NCI-H345 (cell line): ENCODE measurements at regions not wholly inside any gene's neighbourhood (a gene's known extent, or its start where the extent isn't known, plus 50 kb on each side); places are given as distances from the start of the nearest gene placed in this dataset.
"Not testable (repeated sequence)": the region's sequence is repeated elsewhere in the genome, so short reads cannot be mapped to it uniquely, and the experiment has no call there.

Source experiments
- DNase-seq: peaks from one replicate; lab custom pipeline; 2025; lab: John Stamatoyannopoulos, UW

DNA sequence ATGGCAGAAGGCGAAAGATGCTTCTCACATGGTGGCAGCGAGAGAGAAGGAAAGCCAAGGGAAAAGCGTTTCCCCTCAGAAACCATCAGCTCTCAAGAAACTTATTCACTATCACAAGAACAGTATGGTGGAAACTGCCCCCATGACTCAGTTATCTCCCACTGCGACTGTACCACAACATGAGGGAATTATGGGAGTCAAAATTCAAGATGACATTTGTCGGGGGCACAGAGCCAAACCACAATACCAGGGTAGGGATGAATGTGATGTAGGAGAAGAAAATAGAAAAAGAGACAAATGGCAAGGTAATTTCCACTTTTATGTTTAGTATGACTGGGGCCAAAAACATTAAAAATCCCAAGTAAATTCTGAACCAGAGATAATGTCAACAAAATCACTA lies 216.8 kb downstream of the TRIM36 start:
- no peak for DNase-seq

GRCh38 chr5:114949756-114950155 lies 220.0 kb downstream of the TRIM36 start:
- DNase-seq, result no peak

DNA sequence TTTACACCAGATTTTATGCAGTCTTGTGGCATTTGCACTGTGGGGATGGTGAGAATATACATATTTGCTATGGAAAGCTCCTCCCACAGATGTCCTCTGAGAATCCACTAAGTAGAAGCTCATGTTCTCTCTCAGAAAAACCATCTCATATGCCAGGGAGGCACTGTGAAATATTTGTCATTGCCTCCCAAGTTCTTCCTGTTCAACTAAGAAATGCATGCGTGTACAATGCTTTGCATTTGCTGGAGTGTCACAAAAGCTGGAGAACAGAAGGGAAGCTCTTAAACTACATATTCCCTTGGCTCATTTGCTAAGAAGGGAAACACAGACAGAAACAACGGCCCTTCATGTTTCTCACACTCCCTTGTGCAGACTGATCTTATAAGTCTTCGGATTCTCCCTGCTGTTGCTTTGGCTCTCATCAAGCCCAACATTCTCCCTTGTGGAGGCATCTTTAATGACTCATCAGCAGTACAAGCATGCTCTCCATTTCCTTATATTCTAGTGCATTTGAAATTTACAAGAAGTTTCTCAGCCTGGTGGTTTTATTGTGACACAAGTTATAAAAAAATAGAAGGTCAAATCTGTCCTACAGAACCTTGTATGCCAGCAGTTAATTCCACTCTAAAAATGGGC lies 220.6 kb downstream of the TRIM36 start:
- DNase-seq, result no peak

DNA sequence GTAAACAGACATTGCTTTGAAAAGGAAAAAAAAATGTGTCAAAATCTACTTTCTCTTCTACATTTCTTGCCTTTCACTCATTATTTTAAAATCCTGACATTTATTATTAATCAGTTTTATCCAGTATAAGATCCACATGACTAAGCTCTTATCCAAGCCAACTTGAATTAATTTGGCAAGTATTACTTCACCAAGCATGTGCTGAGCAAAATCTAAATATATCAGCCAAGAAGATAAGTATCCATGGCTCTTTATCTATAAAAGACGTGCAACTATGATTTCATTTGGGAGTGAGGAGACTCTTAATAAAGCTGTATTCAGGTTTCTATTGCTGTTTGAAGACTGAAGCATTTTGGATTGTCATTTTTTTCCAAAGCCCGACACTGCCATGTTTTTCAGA lies 221.3 kb downstream of the TRIM36 start:
- no peak for DNase-seq

- no peak for DNase-seq
Measured at GRCh38 chr5:114940709-114941108, 229.0 kb downstream of the TRIM36 start.

GRCh38 chr5:114935490-114935889 lies 234.2 kb downstream of the TRIM36 start:
- DNase-seq, result no peak

- no peak for DNase-seq
Measured at GRCh38 chr5:114928644-114929462, 240.9 kb downstream of the TRIM36 start.

- no peak for DNase-seq
Measured at GRCh38 chr5:114924769-114925168, 244.9 kb downstream of the TRIM36 start.

DNA sequence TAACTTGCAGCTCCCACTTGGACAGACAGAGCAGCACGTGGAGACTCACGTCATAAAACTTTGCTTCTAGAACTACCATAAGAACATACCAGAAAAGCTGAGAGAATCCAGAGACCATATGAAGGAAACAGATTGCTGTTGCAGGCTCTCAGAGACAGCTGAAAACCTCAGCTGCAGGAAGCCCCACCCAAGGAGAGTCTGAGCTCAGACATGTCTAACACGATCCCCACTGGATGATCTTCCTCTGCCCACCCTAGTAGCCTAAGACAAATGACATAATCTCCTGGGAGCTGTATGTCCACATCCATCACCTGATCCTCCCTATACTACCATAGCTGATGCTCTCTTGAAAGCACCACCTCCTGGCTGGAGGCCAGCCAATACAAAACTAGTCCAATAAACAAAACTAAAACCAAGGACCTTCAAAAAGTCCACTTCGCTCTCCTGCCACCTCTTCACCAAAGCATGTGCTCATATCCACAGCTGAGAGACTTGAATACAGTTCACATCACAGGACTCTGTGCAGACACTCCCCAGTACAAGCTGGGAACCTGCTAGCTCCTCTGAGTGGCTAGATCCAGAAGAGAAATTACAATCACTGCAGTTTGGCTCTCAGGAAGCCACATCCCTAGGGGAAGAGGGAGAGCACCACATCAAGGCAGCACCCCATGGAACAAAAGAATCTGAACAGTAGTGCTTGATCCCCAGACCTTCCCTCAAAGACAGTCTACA lies 257.4 kb downstream of the TRIM36 start:
- DNase-seq, result no peak

GRCh38 chr5:114910727-114911126 lies 259.0 kb downstream of the TRIM36 start:
- DNase-seq, result no peak

GRCh38 chr5:114909424-114909823 lies 260.3 kb downstream of the TRIM36 start:
- DNase-seq, result no peak

GRCh38 chr5:114903767-114904166 lies 265.9 kb downstream of the TRIM36 start:
- DNase-seq, result no peak

DNA sequence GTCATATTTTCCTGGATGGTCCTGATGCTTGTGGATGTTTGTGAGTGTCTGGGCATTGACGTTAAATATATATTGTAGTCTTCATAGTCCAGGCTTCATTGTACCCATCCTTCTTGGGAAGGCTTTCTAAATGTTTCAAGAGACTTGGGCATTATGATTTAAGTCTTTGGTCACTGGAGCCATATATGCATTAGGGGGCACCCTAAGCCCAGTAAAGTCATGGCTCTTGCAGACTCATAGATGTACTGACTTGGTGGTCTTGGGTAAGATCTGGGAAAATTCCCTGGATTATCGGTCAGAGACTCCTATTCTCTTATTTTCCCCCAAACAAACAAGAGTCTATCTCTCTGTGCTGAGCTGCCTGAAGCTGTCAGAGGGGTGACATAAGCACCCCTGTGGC lies 271.1 kb downstream of the TRIM36 start:
- no peak for DNase-seq

DNA sequence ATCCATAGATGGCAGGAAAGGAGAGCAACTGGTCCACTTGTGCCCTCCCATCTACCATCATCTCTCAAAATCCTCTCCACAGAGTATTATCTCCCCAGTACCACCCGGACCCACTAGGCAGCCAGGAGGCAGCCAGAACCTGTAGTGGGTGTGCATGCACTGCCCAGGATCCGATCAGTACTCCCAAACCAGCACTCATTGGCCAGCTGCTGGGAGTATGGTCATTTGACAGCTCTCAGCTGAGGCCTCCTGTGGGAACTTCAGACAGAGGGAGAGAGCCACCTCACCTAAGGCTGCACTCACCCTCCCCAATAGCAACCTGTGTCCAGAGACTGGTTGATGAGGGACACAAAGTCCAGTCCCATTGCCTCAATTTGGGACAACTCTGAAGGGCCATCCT lies 286.0 kb downstream of the TRIM36 start:
- no peak for DNase-seq

GRCh38 chr5:114859438-114859735 lies 310.3 kb downstream of the TRIM36 start:
- no peak for DNase-seq

- no peak for DNase-seq
Measured at GRCh38 chr5:114858665-114859437, 310.9 kb downstream of the TRIM36 start.

- DNase-seq, result no peak
Measured at GRCh38 chr5:114857941-114858551, 311.7 kb downstream of the TRIM36 start.

DNA sequence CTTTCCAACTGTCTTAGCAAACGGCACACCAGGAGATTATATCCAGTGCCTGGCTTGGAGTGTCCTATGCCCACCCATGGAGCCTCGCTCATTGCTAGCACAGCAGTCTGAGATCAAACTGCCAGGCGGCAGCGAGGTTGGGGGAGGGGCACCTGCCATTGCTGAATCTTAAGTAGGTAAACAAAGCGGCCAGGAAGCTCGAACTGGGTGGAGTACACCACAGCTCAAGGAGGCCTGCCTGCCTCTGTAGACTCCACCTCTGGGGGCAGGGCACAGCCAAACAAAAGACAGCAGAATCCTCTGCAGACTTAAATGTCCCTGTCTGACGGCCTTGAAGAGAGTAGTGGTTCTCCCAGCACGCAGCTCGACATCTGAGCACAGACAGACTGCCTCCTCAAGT lies 325.0 kb downstream of the TRIM36 start:
- DNase-seq, result not testable (repeated sequence)

DNA sequence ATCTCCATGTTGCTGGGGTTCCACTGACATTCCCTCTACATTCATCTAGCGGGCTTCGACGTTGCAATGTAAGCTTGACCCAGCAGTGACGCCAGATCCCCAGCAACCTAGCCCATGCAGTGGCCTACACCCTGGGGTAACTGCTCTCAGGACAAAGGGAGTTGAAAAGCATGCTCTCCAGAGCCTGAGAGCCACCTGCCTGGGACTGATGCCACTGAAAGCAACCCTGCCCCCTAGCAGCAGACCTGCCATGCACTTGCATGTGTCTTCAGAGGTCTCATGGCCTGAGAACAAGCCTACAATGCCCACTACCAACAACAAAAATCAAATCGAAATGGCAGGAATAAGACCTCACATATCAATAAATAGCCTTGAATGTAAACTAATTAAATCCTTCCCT lies 330.3 kb downstream of the TRIM36 start:
- DNase-seq, result no peak

DNA sequence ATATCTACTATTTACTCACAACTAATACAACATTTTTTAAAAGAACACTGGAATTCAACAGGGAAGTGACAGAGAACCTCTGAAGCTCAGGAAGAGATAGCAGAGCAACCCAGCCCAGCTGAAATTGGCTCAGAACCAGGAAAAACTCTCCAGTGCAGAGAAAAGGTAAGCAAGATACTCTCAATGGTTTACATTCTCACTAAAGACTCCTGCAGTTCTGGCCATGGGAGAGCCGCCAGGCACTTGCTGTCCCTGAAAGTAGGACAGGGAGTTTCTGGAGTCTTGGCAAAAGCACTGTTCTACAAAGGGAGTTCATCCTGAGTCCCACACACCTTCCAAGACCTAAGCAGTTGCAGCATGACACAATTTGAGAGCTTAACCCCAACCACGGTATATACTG lies 330.8 kb downstream of the TRIM36 start:
- DNase-seq, result no peak

DNA sequence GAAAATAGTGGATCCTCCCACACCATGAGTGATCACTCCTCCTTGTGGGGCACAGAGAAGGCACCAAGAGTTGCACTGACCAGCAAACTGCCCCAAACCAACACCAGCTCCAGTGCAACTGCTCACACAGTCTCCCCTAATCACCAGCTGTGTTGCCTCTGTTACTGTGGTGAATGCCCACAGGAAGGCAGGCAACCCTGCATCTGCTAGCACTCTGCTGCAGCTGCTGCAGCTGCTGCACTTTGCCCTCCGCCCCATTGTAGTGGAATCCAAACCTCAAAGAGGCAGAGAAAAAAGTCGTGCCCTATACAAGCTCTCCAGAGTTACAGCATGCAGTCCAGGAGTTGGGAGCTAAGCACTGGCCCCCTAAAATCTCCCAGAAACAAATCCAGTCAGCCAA lies 339.6 kb downstream of the TRIM36 start:
- DNase-seq, result no peak

GRCh38 chr5:114822863-114823262 lies 346.8 kb downstream of the TRIM36 start:
- DNase-seq, result no peak
